ENCODE measurements at regions not wholly inside any gene's neighbourhood (a gene's known extent, or its start where the extent isn't known, plus 50 kb on each side); places are given as distances from the start of the nearest gene placed in this dataset.

GRCh38 chr4:24372341-24372740 lies 212.0 kb downstream of the DHX15 start:
- H3K4me3 ChIP-seq (ENCODE audit: low read depth, low read length), result no peak overlapping the region
- DNase-seq (ENCODE audit: low read depth), result no peak
- no peak for TF ChIP-seq CTCF (conservative IDR thresholded peaks at IDR 0.05; ENCODE audit: low read depth, low read length)

GRCh38 chr4:24370421-24370820 lies 213.9 kb downstream of the DHX15 start:
- H3K4me3 ChIP-seq (ENCODE audit: low read depth, low read length), result no peak overlapping the region
- DNase-seq (ENCODE audit: low read depth), result no peak
- TF ChIP-seq CTCF (conservative IDR thresholded peaks at IDR 0.05; ENCODE audit: low read depth, low read length), result no peak

- no peak overlapping the region for H3K4me3 ChIP-seq (ENCODE audit: low read depth, low read length)
- no peak for DNase-seq (ENCODE audit: low read depth)
- no peak for TF ChIP-seq CTCF (conservative IDR thresholded peaks at IDR 0.05; ENCODE audit: low read depth, low read length)
Observed at GRCh38 chr4:24369507-24370029, 214.8 kb downstream of the DHX15 start.

- no peak for DNase-seq (ENCODE audit: low read depth)
- no peak overlapping the region for H3K4me3 ChIP-seq (ENCODE audit: low read depth, low read length)
- TF ChIP-seq CTCF (conservative IDR thresholded peaks at IDR 0.05; ENCODE audit: low read depth, low read length), result no peak
Observed at GRCh38 chr4:24368801-24369200, 215.6 kb downstream of the DHX15 start.

- TF ChIP-seq CTCF (conservative IDR thresholded peaks at IDR 0.05; ENCODE audit: low read depth, low read length), result no peak
- H3K4me3 ChIP-seq (ENCODE audit: low read depth, low read length), result no peak overlapping the region
- DNase-seq (ENCODE audit: low read depth), result no peak
Observed at GRCh38 chr4:24364852-24365251, 219.5 kb downstream of the DHX15 start.

- no peak for TF ChIP-seq CTCF (conservative IDR thresholded peaks at IDR 0.05; ENCODE audit: low read depth, low read length)
- DNase-seq (ENCODE audit: low read depth), result no peak
- H3K4me3 ChIP-seq (ENCODE audit: low read depth, low read length), result no peak overlapping the region
Observed at GRCh38 chr4:24364249-24364648, 220.1 kb downstream of the DHX15 start.

GRCh38 chr4:24363751-24364150 lies 220.6 kb downstream of the DHX15 start:
- no peak for TF ChIP-seq CTCF (conservative IDR thresholded peaks at IDR 0.05; ENCODE audit: low read depth, low read length)
- no peak for DNase-seq (ENCODE audit: low read depth)
- no peak overlapping the region for H3K4me3 ChIP-seq (ENCODE audit: low read depth, low read length)

Data from choroid plexus epithelial cell (primary cell).